WTC11 (cell line): ENCODE measurements at regions not wholly inside any gene's neighbourhood (a gene's known extent, or its start where the extent isn't known, plus 50 kb on each side); places are given as distances from the start of the nearest gene placed in this dataset.

Source experiments
- ATAC-seq: fragments of 200-7000 bp; cut with Tn5 transposase; 2 replicates; pipeline ENCODE4 v1.10.0; 2021; ENCODE audit warnings: mild to moderate bottlenecking, moderate library complexity
- CTCF ChIA-PET: fragments of 300-600 bp; sonication (Branson Sonifier 250); formaldehyde crosslinking; loops from one replicate; lab custom pipeline; 2021; ENCODE audit warnings: antibody characterized with exemption; lab: Charles Lee
- POLR2A ChIA-PET: fragments of 350-600 bp; sonication (Branson Sonifier 250); formaldehyde crosslinking; loops from one replicate; lab custom pipeline; 2021; ENCODE audit warnings: antibody characterized with exemption; lab: Charles Lee
- DNase-seq: peaks from one replicate; pipeline ENCODE4 v3.0.0; 2021; ENCODE audit warnings: low spot score
- H3K27ac Mint-ChIP-seq: 2 replicates; pipeline ENCODE4 v1.8.0; 2021; ENCODE audit warnings: mixed read lengths
- H3K27me3 Mint-ChIP-seq: 2 replicates; pipeline ENCODE4 v1.8.0; 2021; ENCODE audit warnings: low read depth, mild to moderate bottlenecking, moderate library complexity, mixed read lengths
- H3K36me3 Mint-ChIP-seq: 2 replicates; pipeline ENCODE4 v1.8.0; 2021; ENCODE audit warnings: mixed read lengths
- H3K4me1 Mint-ChIP-seq: 2 replicates; pipeline ENCODE4 v1.8.0; 2022; ENCODE audit warnings: mixed read lengths
- H3K4me3 Mint-ChIP-seq: 2 replicates; pipeline ENCODE4 v1.8.0; 2021; ENCODE audit warnings: mild to moderate bottlenecking, moderate library complexity, mixed read lengths
- H3K9me3 Mint-ChIP-seq: 2 replicates; pipeline ENCODE4 v1.8.0; 2021; ENCODE audit warnings: mixed read lengths
- AFF4 ChIP-seq: sonication (generic); formaldehyde crosslinking; IDR thresholded peaks from 2 replicates; pipeline ENCODE4 v1.8.1; 2023; ENCODE audit warnings: mild to moderate bottlenecking, missing genetic modification reagents, borderline replicate concordance
- AR ChIP-seq: fragments of 250-450 bp; sonication (Bioruptor Pico); IDR thresholded peaks from 2 replicates; pipeline ENCODE4 v1.9.0; 2021; ENCODE audit warnings: mild to moderate bottlenecking
- ATF1 ChIP-seq: sonication (generic); formaldehyde crosslinking; IDR thresholded peaks from 2 replicates; pipeline ENCODE4 v1.8.1; 2023; ENCODE audit warnings: mild to moderate bottlenecking, moderate library complexity, missing genetic modification reagents
- E2F5 ChIP-seq: sonication (generic); formaldehyde crosslinking; IDR thresholded peaks from 2 replicates; pipeline ENCODE4 v1.8.1; 2022; ENCODE audit warnings: mild to moderate bottlenecking, moderate library complexity, missing genetic modification reagents
- EMX1 ChIP-seq: fragments of 250-450 bp; sonication (Bioruptor Pico); IDR thresholded peaks from 2 replicates; pipeline ENCODE4 v1.8.0; 2021; ENCODE audit warnings: mild to moderate bottlenecking
- FOXP1 ChIP-seq: sonication (generic); formaldehyde crosslinking; IDR thresholded peaks from 2 replicates; pipeline ENCODE4 v1.8.0; 2022; ENCODE audit warnings: missing genetic modification reagents, mild to moderate bottlenecking, moderate library complexity, borderline replicate concordance
- HMGA2 ChIP-seq: fragments of 250-450 bp; sonication (Bioruptor Pico); IDR thresholded peaks from 2 replicates; pipeline ENCODE4 v1.4.0; 2021; ENCODE audit warnings: mild to moderate bottlenecking, moderate library complexity
- JAZF1 ChIP-seq: fragments of 250-450 bp; sonication (Bioruptor Pico); IDR thresholded peaks from 2 replicates; pipeline ENCODE4 v1.9.0; 2021; ENCODE audit warnings: moderate library complexity, mild to moderate bottlenecking, inconsistent platforms
- JUN ChIP-seq: sonication (generic); formaldehyde crosslinking; IDR thresholded peaks from 2 replicates; pipeline ENCODE4 v1.8.0; 2023; ENCODE audit warnings: mild to moderate bottlenecking, missing genetic modification reagents
- KAT7 ChIP-seq: sonication (generic); formaldehyde crosslinking; IDR thresholded peaks from 2 replicates; pipeline ENCODE4 v1.8.1; 2023; ENCODE audit warnings: missing genetic modification reagents, mild to moderate bottlenecking, borderline replicate concordance
- MYBL2 ChIP-seq: sonication (generic); formaldehyde crosslinking; IDR thresholded peaks from 2 replicates; pipeline ENCODE4 v1.8.1; 2023; ENCODE audit warnings: mild to moderate bottlenecking, moderate library complexity, missing genetic modification reagents
- SMAD3 ChIP-seq: sonication (generic); formaldehyde crosslinking; IDR thresholded peaks from 2 replicates; pipeline ENCODE4 v1.8.0; 2022; ENCODE audit warnings: missing genetic modification reagents, mild to moderate bottlenecking, borderline replicate concordance
- SMAD4 ChIP-seq: sonication (generic); formaldehyde crosslinking; IDR thresholded peaks from 2 replicates; pipeline ENCODE4 v1.8.0; 2022; ENCODE audit warnings: mild to moderate bottlenecking, missing genetic modification reagents
- ZMAT4 ChIP-seq: fragments of 250-450 bp; sonication (Bioruptor Pico); IDR thresholded peaks from 2 replicates; pipeline ENCODE4 v1.9.0; 2021; ENCODE audit warnings: mild to moderate bottlenecking
- ZNF138 ChIP-seq: sonication (generic); formaldehyde crosslinking; conservative IDR thresholded peaks from 2 replicates; pipeline ENCODE4 v1.8.1; 2022; ENCODE audit warnings: mild to moderate bottlenecking, moderate library complexity, missing genetic modification reagents
- ZNF263 ChIP-seq: sonication (generic); formaldehyde crosslinking; IDR thresholded peaks from 2 replicates; pipeline ENCODE4 v1.8.1; 2022; ENCODE audit warnings: low read depth, mild to moderate bottlenecking, moderate library complexity, missing genetic modification reagents
- ZNF317 ChIP-seq: sonication (generic); formaldehyde crosslinking; IDR thresholded peaks from 2 replicates; pipeline ENCODE4 v1.8.1; 2023; ENCODE audit warnings: low read depth, mild to moderate bottlenecking, moderate library complexity, missing genetic modification reagents, borderline replicate concordance
- ZNF423 ChIP-seq: fragments of 250-450 bp; sonication (Bioruptor Pico); IDR thresholded peaks from 2 replicates; pipeline ENCODE4 v2.1.2; 2022; ENCODE audit warnings: mild to moderate bottlenecking, moderate library complexity
- ZNF512 ChIP-seq: sonication (generic); formaldehyde crosslinking; IDR thresholded peaks from 2 replicates; pipeline ENCODE4 v1.8.1; 2022; ENCODE audit warnings: missing genetic modification reagents, borderline replicate concordance
- TF ChIP-seq, protein P1 (sequence below): fragments of 250-450 bp; sonication (Bioruptor Pico); IDR thresholded peaks from 2 replicates; pipeline ENCODE4 v1.9.0; 2021; ENCODE audit warnings: mild to moderate bottlenecking, borderline replicate concordance

- ATAC-seq (no peak), DNase-seq (no peak)
- Mint-ChIP-seq H3K4me3 (no peak overlapping the region), H3K36me3 (peaks cover 6% of the 10 kb centered on the region), H3K9me3 (peaks cover 17% of the 10 kb centered on the region), H3K4me1 (peaks cover 8% of the 10 kb centered on the region), H3K27ac (no peak overlapping the region), H3K27me3 (no peaks in the 10 kb centered on the region; the same call in 1 of the 2 replicates)
- TF ChIP-seq, protein P1, sequence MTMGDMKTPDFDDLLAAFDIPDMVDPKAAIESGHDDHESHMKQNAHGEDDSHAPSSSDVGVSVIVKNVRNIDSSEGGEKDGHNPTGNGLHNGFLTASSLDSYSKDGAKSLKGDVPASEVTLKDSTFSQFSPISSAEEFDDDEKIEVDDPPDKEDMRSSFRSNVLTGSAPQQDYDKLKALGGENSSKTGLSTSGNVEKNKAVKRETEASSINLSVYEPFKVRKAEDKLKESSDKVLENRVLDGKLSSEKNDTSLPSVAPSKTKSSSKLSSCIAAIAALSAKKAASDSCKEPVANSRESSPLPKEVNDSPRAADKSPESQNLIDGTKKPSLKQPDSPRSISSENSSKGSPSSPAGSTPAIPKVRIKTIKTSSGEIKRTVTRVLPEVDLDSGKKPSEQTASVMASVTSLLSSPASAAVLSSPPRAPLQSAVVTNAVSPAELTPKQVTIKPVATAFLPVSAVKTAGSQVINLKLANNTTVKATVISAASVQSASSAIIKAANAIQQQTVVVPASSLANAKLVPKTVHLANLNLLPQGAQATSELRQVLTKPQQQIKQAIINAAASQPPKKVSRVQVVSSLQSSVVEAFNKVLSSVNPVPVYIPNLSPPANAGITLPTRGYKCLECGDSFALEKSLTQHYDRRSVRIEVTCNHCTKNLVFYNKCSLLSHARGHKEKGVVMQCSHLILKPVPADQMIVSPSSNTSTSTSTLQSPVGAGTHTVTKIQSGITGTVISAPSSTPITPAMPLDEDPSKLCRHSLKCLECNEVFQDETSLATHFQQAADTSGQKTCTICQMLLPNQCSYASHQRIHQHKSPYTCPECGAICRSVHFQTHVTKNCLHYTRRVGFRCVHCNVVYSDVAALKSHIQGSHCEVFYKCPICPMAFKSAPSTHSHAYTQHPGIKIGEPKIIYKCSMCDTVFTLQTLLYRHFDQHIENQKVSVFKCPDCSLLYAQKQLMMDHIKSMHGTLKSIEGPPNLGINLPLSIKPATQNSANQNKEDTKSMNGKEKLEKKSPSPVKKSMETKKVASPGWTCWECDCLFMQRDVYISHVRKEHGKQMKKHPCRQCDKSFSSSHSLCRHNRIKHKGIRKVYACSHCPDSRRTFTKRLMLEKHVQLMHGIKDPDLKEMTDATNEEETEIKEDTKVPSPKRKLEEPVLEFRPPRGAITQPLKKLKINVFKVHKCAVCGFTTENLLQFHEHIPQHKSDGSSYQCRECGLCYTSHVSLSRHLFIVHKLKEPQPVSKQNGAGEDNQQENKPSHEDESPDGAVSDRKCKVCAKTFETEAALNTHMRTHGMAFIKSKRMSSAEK (CRISPR knock-in tag), result no peak
- no peak for TF ChIP-seq AFF4 (CRISPR knock-in tag)
- no peak for TF ChIP-seq HMGA2 (CRISPR knock-in tag)
- no peak for TF ChIP-seq SMAD3 (CRISPR knock-in tag)
- CTCF ChIA-PET, result no interaction called here
- POLR2A ChIA-PET, result no interaction called here
Observed at GRCh38 chr18:25455646-25456045, 103.7 kb upstream of the ZNF521 start.

DNA sequence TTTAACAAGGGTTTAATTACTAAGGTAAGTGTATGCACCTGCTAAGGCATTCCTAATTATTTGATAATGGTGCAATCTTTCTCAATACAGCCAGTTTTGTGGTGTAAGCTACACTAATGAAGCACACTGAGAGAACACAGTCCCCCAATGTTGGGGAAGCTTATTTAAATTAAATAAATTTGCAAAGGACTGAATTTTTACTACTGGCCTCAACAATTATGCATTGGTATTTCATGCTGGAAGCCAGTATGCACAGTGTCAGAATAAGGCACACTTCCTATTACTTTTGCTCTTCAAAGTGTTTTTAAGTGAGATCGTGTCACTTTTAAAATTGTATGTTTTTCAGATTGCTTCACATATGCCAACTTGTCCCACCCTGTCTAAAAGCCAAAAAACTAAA is 103.2 kb upstream of the ZNF521 start:
- peaks cover 22% of the 10 kb centered on the region for H3K9me3 Mint-ChIP-seq
- DNase-seq (no peak), ATAC-seq (no peak)
- H3K4me3 Mint-ChIP-seq, result no peak overlapping the region
- TF ChIP-seq ZNF512 (CRISPR knock-in tag), result no peak
- TF ChIP-seq ZNF263 (CRISPR knock-in tag), result no peak
- no peak for TF ChIP-seq FOXP1 (CRISPR knock-in tag)
- no peak for TF ChIP-seq ZNF423
- no peak for TF ChIP-seq E2F5
- TF ChIP-seq ZNF138 (CRISPR knock-in tag), result no peak
- TF ChIP-seq AR, result no peak
- TF ChIP-seq JUN (CRISPR knock-in tag), result no peak
- TF ChIP-seq EMX1 (CRISPR knock-in tag), result no peak
- no peak for TF ChIP-seq ZMAT4 (CRISPR knock-in tag)
- TF ChIP-seq ZNF317 (CRISPR knock-in tag), result no peak
- TF ChIP-seq SMAD4 (CRISPR knock-in tag), result no peak
- TF ChIP-seq ATF1 (CRISPR knock-in tag), result no peak
- no peak for TF ChIP-seq KAT7
- no peak for TF ChIP-seq MYBL2 (CRISPR knock-in tag)
- no peak for TF ChIP-seq JAZF1 (CRISPR knock-in tag)
- H3K27me3 Mint-ChIP-seq, result no peaks in the 10 kb centered on the region; the same call in 1 of the 2 replicates
- H3K27ac Mint-ChIP-seq, result no peak overlapping the region
- ChIA-PET POLR2A (no interaction called here), CTCF (no interaction called here)
- H3K36me3 Mint-ChIP-seq, result peaks cover 6% of the 10 kb centered on the region
- H3K4me1 Mint-ChIP-seq, result peaks cover 8% of the 10 kb centered on the region
